Upper lobe of left lung (tissue), 6 donors: ENCODE measurements at regions not wholly inside any gene's neighbourhood (a gene's known extent, or its start where the extent isn't known, plus 50 kb on each side); places are given as distances from the start of the nearest gene placed in this dataset.
"Not testable (repeated sequence)": the region's sequence is repeated elsewhere in the genome, so short reads cannot be mapped to it uniquely, and the experiment has no call there.

ENCODE experiments used
- ATAC-seq, 2 donors: fragments of 200-7000 bp; cut with Tn5 transposase; one replicate each; pipeline ENCODE4 v1.9.1; 2022; ENCODE audit warnings: mild to moderate bottlenecking in 2 of 2, moderate library complexity in 2 of 2; ENCODE audit not compliant: low FRiP score in 2 of 2
- DNase-seq, 2 donors: peaks; one replicate each; pipeline ENCODE4 v3.0.0-alpha.2; 2019 to 2020
- H3K27ac ChIP-seq, 4 donors: fragments of 200-600 bp; sonication (generic); one replicate each; pipeline ENCODE4 v1.5.1; 2016 to 2019
- H3K27me3 ChIP-seq, 4 donors: fragments of 200-600 bp; sonication (generic); one replicate each; pipeline ENCODE4 v1.5.1; 2017 to 2019
- H3K36me3 ChIP-seq, 4 donors: fragments of 200-600 bp; sonication (generic); one replicate each; pipeline ENCODE4 v1.5.1; 2016 to 2019
- H3K4me1 ChIP-seq, 4 donors: fragments of 200-600 bp; sonication (generic); one replicate each; pipeline ENCODE4 v1.5.1; 2018 to 2019
- H3K4me3 ChIP-seq, 4 donors: fragments of 200-600 bp; sonication (generic); one replicate each; pipeline ENCODE4 v1.5.1; 2017 to 2019; ENCODE audit warnings: mild to moderate bottlenecking in 2 of 4, moderate library complexity in 1 of 4
- H3K9me3 ChIP-seq, 4 donors: fragments of 200-600 bp; sonication (generic); one replicate each; pipeline ENCODE4 v1.5.1; 2018 to 2019
- CTCF ChIP-seq, 6 experiments: fragments of 450-650 bp in 4 of 6; fragments of 200-600 bp in 2 of 6; sonication (generic) in 2 of 6; IDR thresholded peaks; one replicate each; pipeline ENCODE4 v1.5.1; 2016 to 2019; ENCODE audit warnings: antibody characterized with exemption in 6 of 6
- EP300 ChIP-seq, 4 donors: sonication (generic); formaldehyde crosslinking; IDR thresholded peaks; one replicate each; pipeline ENCODE4 v1.5.1; 2017; ENCODE audit warnings: antibody characterized with exemption in 4 of 4, control low read depth in 2 of 4
- POLR2A ChIP-seq, 4 donors: fragments of 450-650 bp; IDR thresholded peaks; one replicate each; pipeline ENCODE4 v1.5.1; 2016 to 2017; ENCODE audit warnings: antibody characterized with exemption in 4 of 4, mild to moderate bottlenecking in 2 of 4
- POLR2AphosphoS5 ChIP-seq, 2 donors: sonication (generic); formaldehyde crosslinking; IDR thresholded peaks; one replicate each; pipeline ENCODE4 v1.5.1; 2017; ENCODE audit warnings: antibody characterized with exemption in 2 of 2
- WGBS, 2 donors: methylation state at CpG; one replicate each; pipeline ENCODE4 v1.1.5; 2017 to 2018; 5-methylcytosine and 5-hydroxymethylcytosine counted together
- donor health status: DM: no; HTN: no; CAD: no; lungs with moderate emphysema.
- donor health status: DM: no; HTN: yes; CAD: no; lungs with severe emphysema.

- TF ChIP-seq POLR2AphosphoS5 (IDR thresholded peaks at IDR 0.05) (no peak), EP300 (IDR thresholded peaks at IDR 0.05) (no peak), POLR2A (IDR thresholded peaks at IDR 0.05) (no peak), CTCF (IDR thresholded peaks at IDR 0.05) (no peak)
- Histone ChIP-seq H3K9me3 (peaks cover 6 to 34% (median 10%) of the 10 kb centered on the region in 4 donors), H3K36me3 (no peaks in the 10 kb centered on the region), H3K27me3 (no peaks in the 10 kb centered on the region), H3K4me1 (no peaks in the 10 kb centered on the region), H3K4me3 (no peak overlapping the region), H3K27ac (no peak overlapping the region)
- ATAC-seq (no peak), DNase-seq (no peak)
Measured at GRCh38 chr2:189982087-189982486, 80.4 kb downstream of the MSTN start.

GRCh38 chr2:189976488-189976887, 86.0 kb downstream of the MSTN start:
- not testable (repeated sequence) for ATAC-seq, H3K4me3 ChIP-seq, H3K27ac ChIP-seq, H3K27me3 ChIP-seq, H3K4me1 ChIP-seq, H3K36me3 ChIP-seq
- WGBS, 2 donors: 96% methylated on average over 8 to 11 of the region's 11 CpGs
- H3K9me3 ChIP-seq: peaks cover 0 to 10% (median 2%) of the 10 kb centered on the region in 4 donors
- peak in 1 of 2 donors; percentile 39 for DNase-seq

- Histone ChIP-seq H3K9me3 (no peaks in the 10 kb centered on the region), H3K36me3 (no peaks in the 10 kb centered on the region), H3K4me1 (no peaks in the 10 kb centered on the region), H3K4me3 (no peak overlapping the region), H3K27ac (no peak overlapping the region), H3K27me3 (no peaks in the 10 kb centered on the region)
- DNase-seq (no peak), ATAC-seq (no peak)
- TF ChIP-seq POLR2A (IDR thresholded peaks at IDR 0.05) (no peak), EP300 (IDR thresholded peaks at IDR 0.05) (no peak), CTCF (IDR thresholded peaks at IDR 0.05) (no peak), POLR2AphosphoS5 (IDR thresholded peaks at IDR 0.05) (no peak)
- 38 to 43% methylated on average over 1 of the region's 1 CpG for WGBS, 2 donors
Measured at GRCh38 chr2:189960346-189960745, 102.2 kb downstream of the MSTN start.

GRCh38 chr2:189959450-189959849, 103.1 kb downstream of the MSTN start:
- Histone ChIP-seq H3K27ac (no peak overlapping the region), H3K36me3 (no peaks in the 10 kb centered on the region), H3K4me1 (no peaks in the 10 kb centered on the region), H3K9me3 (no peaks in the 10 kb centered on the region), H3K4me3 (no peak overlapping the region), H3K27me3 (no peaks in the 10 kb centered on the region)
- DNase-seq (no peak), ATAC-seq (no peak)
- TF ChIP-seq EP300 (IDR thresholded peaks at IDR 0.05) (no peak), CTCF (IDR thresholded peaks at IDR 0.05) (no peak), POLR2AphosphoS5 (IDR thresholded peaks at IDR 0.05) (no peak), POLR2A (IDR thresholded peaks at IDR 0.05) (no peak)

- no peaks in the 10 kb centered on the region for H3K4me1 ChIP-seq
- no peak overlapping the region for H3K4me3 ChIP-seq
- ATAC-seq: no peak
- TF ChIP-seq CTCF (IDR thresholded peaks at IDR 0.05) (no peak), EP300 (IDR thresholded peaks at IDR 0.05) (no peak), POLR2AphosphoS5 (IDR thresholded peaks at IDR 0.05) (no peak), POLR2A (IDR thresholded peaks at IDR 0.05) (no peak)
- WGBS, 2 donors: 43 to 49% methylated on average over 3 of the region's 3 CpGs
- DNase-seq: no peak
- H3K9me3 ChIP-seq: no peaks in the 10 kb centered on the region
- no peaks in the 10 kb centered on the region for H3K27me3 ChIP-seq
- no peaks in the 10 kb centered on the region for H3K36me3 ChIP-seq
- no peak overlapping the region for H3K27ac ChIP-seq
Measured at GRCh38 chr2:189954989-189955388, 107.5 kb downstream of the MSTN start.
